HG03439 (cell line): ENCODE measurements at regions not wholly inside any gene's neighbourhood (a gene's known extent, or its start where the extent isn't known, plus 50 kb on each side); places are given as distances from the start of the nearest gene placed in this dataset.

ENCODE experiments used
- ATAC-seq: cut with Tn5 transposase; IDR thresholded peaks from one replicate; pipeline ENCODE4 v1.9.1; 2021; ENCODE audit warnings: mild to moderate bottlenecking, moderate library complexity; ENCODE audit not compliant: unreplicated experiment

- no peak for ATAC-seq
Observed at GRCh38 chr21:38145104-38145503, 111.7 kb upstream of the KCNJ15 start.

- no peak for ATAC-seq
Observed at GRCh38 chr21:38147391-38147790, 109.4 kb upstream of the KCNJ15 start.

- no peak for ATAC-seq
Observed at GRCh38 chr21:38148046-38148445, 108.7 kb upstream of the KCNJ15 start.

GRCh38 chr21:38151021-38151645, 105.7 kb upstream of the KCNJ15 start:
- ATAC-seq, result no peak

- ATAC-seq, result no peak
Observed at GRCh38 chr21:38156200-38156599, 100.6 kb upstream of the KCNJ15 start.

- no peak for ATAC-seq
Observed at GRCh38 chr21:38159355-38159754, 97.4 kb upstream of the KCNJ15 start.

GRCh38 chr21:38165466-38166172, 91.2 kb upstream of the KCNJ15 start:
- ATAC-seq, result no peak

GRCh38 chr21:38166173-38166535, 90.6 kb upstream of the KCNJ15 start:
- no peak for ATAC-seq

- no peak for ATAC-seq
Observed at GRCh38 chr21:38167345-38167744, 89.4 kb upstream of the KCNJ15 start.

- ATAC-seq, result no peak
Observed at GRCh38 chr21:38170283-38170682, 86.5 kb upstream of the KCNJ15 start.

- ATAC-seq, result no peak
Observed at GRCh38 chr21:38170704-38171682, 85.8 kb upstream of the KCNJ15 start.

GRCh38 chr21:38171723-38172344, 85.0 kb upstream of the KCNJ15 start:
- ATAC-seq, result no peak

- no peak for ATAC-seq
Observed at GRCh38 chr21:38173276-38174035, 83.3 kb upstream of the KCNJ15 start.

GRCh38 chr21:38175306-38175705, 81.5 kb upstream of the KCNJ15 start:
- no peak for ATAC-seq

GRCh38 chr21:38177919-38178652, 78.7 kb upstream of the KCNJ15 start:
- ATAC-seq, result no peak

GRCh38 chr21:38178653-38179470, 77.9 kb upstream of the KCNJ15 start:
- ATAC-seq, result no peak

GRCh38 chr21:38179511-38179910, 77.3 kb upstream of the KCNJ15 start:
- no peak for ATAC-seq

GRCh38 chr21:38181096-38181495, 75.7 kb upstream of the KCNJ15 start:
- no peak for ATAC-seq
